Thoracic aorta (tissue), 2 donors: ENCODE measurements at regions not wholly inside any gene's neighbourhood (a gene's known extent, or its start where the extent isn't known, plus 50 kb on each side); places are given as distances from the start of the nearest gene placed in this dataset.

Experiments used
- ATAC-seq: fragments of 150-250 bp; one replicate; pipeline ENCODE4 v1.8.0; 2017; ENCODE audit warnings: low read depth; ENCODE audit not compliant: insufficient number of reproducible peaks, low FRiP score
- DNase-seq: peaks from one replicate; pipeline ENCODE4 v3.0.0-alpha.2; 2020; ENCODE audit warnings: low spot score
- H3K27ac ChIP-seq, 2 donors: fragments of 200-600 bp; sonication (generic); 1 replicate in 1 of 2; 2 replicates in 1 of 2; pipeline ENCODE4 v1.5.1; 2016; ENCODE audit warnings: mild to moderate bottlenecking in 2 of 2, moderate library complexity in 2 of 2
- H3K27me3 ChIP-seq: fragments of 200-600 bp; sonication (generic); replicated peaks from 2 replicates; pipeline ENCODE4 v1.6.0; 2016; ENCODE audit warnings: mild to moderate bottlenecking; ENCODE audit not compliant: insufficient read depth
- H3K36me3 ChIP-seq: fragments of 200-600 bp; sonication (generic); one replicate; pipeline ENCODE4 v1.5.1; 2016
- H3K4me1 ChIP-seq, 2 donors: fragments of 200-600 bp; sonication (generic); 1 replicate in 1 of 2; 2 replicates in 1 of 2; pipeline versions ENCODE4 v1.5.1 to v1.6.0; 2016; ENCODE audit warnings: low read depth in 2 of 2, mild to moderate bottlenecking in 1 of 2; ENCODE audit not compliant: control insufficient read depth in 1 of 2
- H3K4me3 ChIP-seq: fragments of 200-600 bp; sonication (generic); 2 replicates; pipeline ENCODE4 v1.5.1; 2016; ENCODE audit warnings: mild to moderate bottlenecking
- H3K9me3 ChIP-seq: fragments of 200-600 bp; sonication (generic); 2 replicates; pipeline ENCODE4 v1.5.1; 2016
- CTCF ChIP-seq: fragments of 200-600 bp; sonication (generic); IDR thresholded peaks from one replicate; pipeline ENCODE4 v1.5.1; 2019; ENCODE audit warnings: antibody characterized with exemption

DNA sequence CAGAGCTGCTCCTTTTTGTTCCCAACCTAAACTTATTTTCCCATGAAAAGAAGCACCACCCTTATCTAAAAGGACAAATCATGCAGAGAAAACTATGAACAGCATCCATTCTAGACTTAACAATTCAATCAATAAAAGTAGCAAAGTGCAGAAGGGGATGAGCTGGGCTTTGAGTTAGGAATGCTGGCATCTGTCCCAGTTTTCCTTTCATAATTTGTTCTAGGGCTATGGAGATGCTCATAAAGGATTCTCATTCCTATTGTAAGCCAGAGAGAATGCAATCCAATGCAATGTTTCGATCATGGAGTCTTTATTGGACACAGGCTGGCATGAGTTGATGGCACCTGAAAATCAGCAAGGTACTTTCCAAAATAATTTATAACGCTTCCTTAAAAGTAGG lies 330.6 kb downstream of the VPS13C start:
- DNase-seq (no peak), ATAC-seq (no peak)
- Histone ChIP-seq H3K27ac (no peak overlapping the region), H3K27me3 (no peaks in the 10 kb centered on the region), H3K4me3 (no peak overlapping the region), H3K36me3 (no peaks in the 10 kb centered on the region), H3K4me1 (no peaks in the 10 kb centered on the region), H3K9me3 (no peaks in the 10 kb centered on the region)
- TF ChIP-seq CTCF: no peak

- Histone ChIP-seq H3K4me3 (no peak overlapping the region), H3K36me3 (no peaks in the 10 kb centered on the region), H3K4me1 (no peaks in the 10 kb centered on the region), H3K9me3 (no peaks in the 10 kb centered on the region), H3K27me3 (no peaks in the 10 kb centered on the region), H3K27ac (no peak overlapping the region)
- TF ChIP-seq CTCF: no peak
- DNase-seq: no peak
- no peak for ATAC-seq
Measured at GRCh38 chr15:61726166-61726565, 334.1 kb downstream of the VPS13C start.

- H3K27ac ChIP-seq: no peak overlapping the region
- H3K4me1 ChIP-seq: no peaks in the 10 kb centered on the region
- H3K9me3 ChIP-seq: no peaks in the 10 kb centered on the region
- no peak overlapping the region for H3K4me3 ChIP-seq
- H3K36me3 ChIP-seq: no peaks in the 10 kb centered on the region
- no peak for TF ChIP-seq CTCF
- ATAC-seq (no peak), DNase-seq (no peak)
- no peaks in the 10 kb centered on the region for H3K27me3 ChIP-seq
Measured at GRCh38 chr15:61725251-61725650, 335.0 kb downstream of the VPS13C start.

DNA sequence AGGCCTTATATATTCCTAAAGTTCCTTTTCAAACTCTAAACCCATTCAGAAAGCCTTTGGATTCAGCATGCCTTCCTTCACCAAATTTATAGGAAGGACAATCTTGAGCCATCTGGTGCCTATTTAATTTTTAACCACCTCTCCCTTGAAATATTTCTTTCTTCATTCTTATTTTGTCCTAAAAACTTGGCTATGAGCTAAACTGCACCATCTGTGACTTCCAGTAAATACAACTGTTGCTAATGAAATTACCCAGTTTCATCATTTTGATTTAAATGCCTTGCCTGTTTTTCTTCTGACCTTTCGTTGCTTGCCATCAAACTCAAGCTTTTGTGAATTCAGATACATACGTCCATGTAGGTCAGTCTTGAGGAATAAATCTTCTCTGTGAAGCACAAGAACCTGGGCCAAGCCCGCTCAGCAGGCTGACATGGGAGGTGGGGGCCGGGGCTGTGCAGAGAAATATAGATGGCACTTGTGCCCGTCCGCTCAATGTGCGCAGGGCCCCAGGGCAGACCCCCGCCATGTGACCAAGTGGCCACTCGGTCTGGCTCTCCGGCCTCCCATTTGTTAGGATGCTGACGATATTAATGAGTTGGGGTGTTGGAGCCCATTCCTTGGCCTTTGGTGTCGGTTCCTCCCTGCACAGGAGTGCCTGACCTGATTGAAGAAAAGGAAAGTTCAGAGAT lies 335.9 kb downstream of the VPS13C start:
- no peaks in the 10 kb centered on the region for H3K27me3 ChIP-seq
- TF ChIP-seq CTCF: no peak
- H3K27ac ChIP-seq: no peak overlapping the region
- H3K9me3 ChIP-seq: no peaks in the 10 kb centered on the region
- no peak for DNase-seq
- H3K4me3 ChIP-seq: no peak overlapping the region
- H3K36me3 ChIP-seq: no peaks in the 10 kb centered on the region
- no peaks in the 10 kb centered on the region for H3K4me1 ChIP-seq
- no peak for ATAC-seq

GRCh38 chr15:61721418-61721817 lies 338.8 kb downstream of the VPS13C start:
- DNase-seq: no peak
- Histone ChIP-seq H3K9me3 (no peaks in the 10 kb centered on the region), H3K27ac (no peak overlapping the region), H3K27me3 (no peaks in the 10 kb centered on the region), H3K4me3 (no peak overlapping the region), H3K36me3 (no peaks in the 10 kb centered on the region), H3K4me1 (no peaks in the 10 kb centered on the region)
- TF ChIP-seq CTCF: no peak
- no peak for ATAC-seq
